Dendritic cell treated with granulocyte-macrophage colony-stimulating factor and Interleukin-4, amounts not matched to agents 40 ng/mL and 50 ng/mL, for 4 days (primary cell): ENCODE measurements at regions not wholly inside any gene's neighbourhood (a gene's known extent, or its start where the extent isn't known, plus 50 kb on each side); places are given as distances from the start of the nearest gene placed in this dataset.
"Not testable (repeated sequence)": the region's sequence is repeated elsewhere in the genome, so short reads cannot be mapped to it uniquely, and the experiment has no call there.

Source experiments
- H3K27ac Mint-ChIP-seq: one replicate; pipeline ENCODE4 v1.8.0; 2022; ENCODE audit warnings: mild to moderate bottlenecking, mixed read lengths
- H3K27me3 Mint-ChIP-seq: one replicate; pipeline ENCODE4 v1.8.0; 2022; ENCODE audit warnings: mild to moderate bottlenecking, mixed read lengths
- H3K36me3 Mint-ChIP-seq: one replicate; pipeline ENCODE4 v1.8.0; 2022; ENCODE audit warnings: low read depth, mixed read lengths
- H3K4me1 Mint-ChIP-seq: one replicate; pipeline ENCODE4 v1.8.0; 2022; ENCODE audit warnings: low read depth, mixed read lengths
- H3K4me3 Mint-ChIP-seq: one replicate; pipeline ENCODE4 v1.8.0; 2022; ENCODE audit warnings: mild to moderate bottlenecking, moderate library complexity, mixed read lengths
- H3K9me3 Mint-ChIP-seq: one replicate; pipeline ENCODE4 v1.8.0; 2022; ENCODE audit warnings: mixed read lengths
- intact Hi-C: fragments of 100-400 bp; cut with micrococcal nuclease; formaldehyde crosslinking; loops from one replicate; pipeline ENCODE4 v1.15.0; 2022

GRCh38 chr3:87765256-87765655 is 293.5 kb downstream of the CGGBP1 start:
- Mint-ChIP-seq H3K27ac (no peak overlapping the region), H3K27me3 (no peaks in the 10 kb centered on the region), H3K9me3 (no peaks in the 10 kb centered on the region), H3K4me3 (no peak overlapping the region), H3K4me1 (no peaks in the 10 kb centered on the region), H3K36me3 (no peaks in the 10 kb centered on the region)
- intact Hi-C loops: loop anchor here (5.0 kb wide), 1 partner anchor 342 kb away; no protein-coding TSS in a partner anchor

- Mint-ChIP-seq H3K27ac (no peak overlapping the region), H3K9me3 (peaks cover 1% of the 10 kb centered on the region), H3K4me3 (no peak overlapping the region), H3K27me3 (no peaks in the 10 kb centered on the region), H3K36me3 (no peaks in the 10 kb centered on the region), H3K4me1 (no peaks in the 10 kb centered on the region)
- intact Hi-C loops: no loop called here
Observed at GRCh38 chr3:87761795-87762194, 297.0 kb downstream of the CGGBP1 start.

- Mint-ChIP-seq H3K4me3 (no peak overlapping the region), H3K27me3 (no peaks in the 10 kb centered on the region), H3K4me1 (no peaks in the 10 kb centered on the region), H3K36me3 (no peaks in the 10 kb centered on the region), H3K27ac (no peak overlapping the region), H3K9me3 (peaks cover 6% of the 10 kb centered on the region)
- intact Hi-C loops: no loop called here
Observed at GRCh38 chr3:87761341-87761740, 297.5 kb downstream of the CGGBP1 start.

GRCh38 chr3:87756616-87757015 is 302.2 kb downstream of the CGGBP1 start:
- no peak overlapping the region for H3K27ac Mint-ChIP-seq
- H3K27me3 Mint-ChIP-seq: no peaks in the 10 kb centered on the region
- H3K4me1 Mint-ChIP-seq: no peaks in the 10 kb centered on the region
- peaks cover 12% of the 10 kb centered on the region for H3K9me3 Mint-ChIP-seq
- no peaks in the 10 kb centered on the region for H3K36me3 Mint-ChIP-seq
- H3K4me3 Mint-ChIP-seq: no peak overlapping the region
- intact Hi-C loops: no loop called here

GRCh38 chr3:87755852-87756251 is 303.0 kb downstream of the CGGBP1 start:
- H3K4me1 Mint-ChIP-seq: no peaks in the 10 kb centered on the region
- no peaks in the 10 kb centered on the region for H3K27me3 Mint-ChIP-seq

GRCh38 chr3:87742250-87742649 is 316.6 kb downstream of the CGGBP1 start:
- Mint-ChIP-seq H3K27ac (no peak overlapping the region), H3K4me3 (no peak overlapping the region), H3K9me3 (peaks cover 40% of the 10 kb centered on the region), H3K36me3 (no peaks in the 10 kb centered on the region), H3K27me3 (no peaks in the 10 kb centered on the region), H3K4me1 (no peaks in the 10 kb centered on the region)
- intact Hi-C loops: no loop called here

More at GRCh38 chr3:87755852-87756251, 303.0 kb downstream of the CGGBP1 start:
- no peak overlapping the region for H3K27ac Mint-ChIP-seq
- H3K4me3 Mint-ChIP-seq: no peak overlapping the region
- intact Hi-C loops: no loop called here
- no peaks in the 10 kb centered on the region for H3K36me3 Mint-ChIP-seq
- peaks cover 12% of the 10 kb centered on the region for H3K9me3 Mint-ChIP-seq

GRCh38 chr3:87740894-87741293 is 317.9 kb downstream of the CGGBP1 start:
- H3K4me3 Mint-ChIP-seq, H3K27ac Mint-ChIP-seq, H3K27me3 Mint-ChIP-seq, H3K36me3 Mint-ChIP-seq, H3K4me1 Mint-ChIP-seq, intact Hi-C loops: not testable (repeated sequence)
- peaks cover 40% of the 10 kb centered on the region for H3K9me3 Mint-ChIP-seq

GRCh38 chr3:87737817-87738216 is 321.0 kb downstream of the CGGBP1 start:
- not testable (repeated sequence) for H3K27ac Mint-ChIP-seq

GRCh38 chr3:87733671-87734367 is 325.0 kb downstream of the CGGBP1 start:
- no peak overlapping the region for H3K27ac Mint-ChIP-seq
- no peaks in the 10 kb centered on the region for H3K4me1 Mint-ChIP-seq
- intact Hi-C loops: no loop called here
- H3K36me3 Mint-ChIP-seq: no peaks in the 10 kb centered on the region
- no peak overlapping the region for H3K4me3 Mint-ChIP-seq
- no peaks in the 10 kb centered on the region for H3K27me3 Mint-ChIP-seq
- H3K9me3 Mint-ChIP-seq: no peaks in the 10 kb centered on the region

More at GRCh38 chr3:87737817-87738216, 321.0 kb downstream of the CGGBP1 start:
- H3K4me1 Mint-ChIP-seq, H3K36me3 Mint-ChIP-seq, intact Hi-C loops, H3K4me3 Mint-ChIP-seq, H3K27me3 Mint-ChIP-seq: not testable (repeated sequence)
- peaks cover 37% of the 10 kb centered on the region for H3K9me3 Mint-ChIP-seq

GRCh38 chr3:87732294-87732693 is 326.5 kb downstream of the CGGBP1 start:
- Mint-ChIP-seq H3K36me3 (no peaks in the 10 kb centered on the region), H3K27me3 (no peaks in the 10 kb centered on the region), H3K4me3 (no peak overlapping the region), H3K4me1 (no peaks in the 10 kb centered on the region), H3K9me3 (no peaks in the 10 kb centered on the region), H3K27ac (no peak overlapping the region)
- intact Hi-C loops: no loop called here

- peaks cover 7% of the 10 kb centered on the region for H3K4me1 Mint-ChIP-seq
- intact Hi-C loops: no loop called here
- H3K9me3 Mint-ChIP-seq: peaks cover 13% of the 10 kb centered on the region
- no peak overlapping the region for H3K27ac Mint-ChIP-seq
- no peaks in the 10 kb centered on the region for H3K27me3 Mint-ChIP-seq
- H3K4me3 Mint-ChIP-seq: no peak overlapping the region
- no peaks in the 10 kb centered on the region for H3K36me3 Mint-ChIP-seq
Observed at GRCh38 chr3:87727783-87728182, 331.0 kb downstream of the CGGBP1 start.

GRCh38 chr3:87719060-87719459 is 339.7 kb downstream of the CGGBP1 start:
- Mint-ChIP-seq H3K36me3 (no peaks in the 10 kb centered on the region), H3K4me1 (no peaks in the 10 kb centered on the region), H3K27ac (no peak overlapping the region), H3K27me3 (no peaks in the 10 kb centered on the region), H3K9me3 (no peaks in the 10 kb centered on the region), H3K4me3 (no peak overlapping the region)
- intact Hi-C loops: no loop called here

- Mint-ChIP-seq H3K27ac (no peak overlapping the region), H3K36me3 (no peaks in the 10 kb centered on the region), H3K4me1 (peaks cover 11% of the 10 kb centered on the region), H3K9me3 (peaks cover 13% of the 10 kb centered on the region), H3K4me3 (no peak overlapping the region), H3K27me3 (no peaks in the 10 kb centered on the region)
- intact Hi-C loops: no loop called here
Observed at GRCh38 chr3:87710511-87710910, 348.3 kb downstream of the CGGBP1 start.

GRCh38 chr3:87710028-87710427 is 348.8 kb downstream of the CGGBP1 start:
- intact Hi-C loops: no loop called here
- no peak overlapping the region for H3K4me3 Mint-ChIP-seq
- peaks cover 13% of the 10 kb centered on the region for H3K4me1 Mint-ChIP-seq

GRCh38 chr3:87706176-87706575 is 352.6 kb downstream of the CGGBP1 start:
- no peak overlapping the region for H3K4me3 Mint-ChIP-seq
- intact Hi-C loops: no loop called here
- H3K27me3 Mint-ChIP-seq: no peaks in the 10 kb centered on the region
- H3K4me1 Mint-ChIP-seq: peaks cover 13% of the 10 kb centered on the region
- H3K36me3 Mint-ChIP-seq: no peaks in the 10 kb centered on the region
- no peak overlapping the region for H3K27ac Mint-ChIP-seq
- no peaks in the 10 kb centered on the region for H3K9me3 Mint-ChIP-seq

More at GRCh38 chr3:87710028-87710427, 348.8 kb downstream of the CGGBP1 start:
- H3K36me3 Mint-ChIP-seq: no peaks in the 10 kb centered on the region
- peaks cover 13% of the 10 kb centered on the region for H3K9me3 Mint-ChIP-seq
- no peak overlapping the region for H3K27ac Mint-ChIP-seq
- H3K27me3 Mint-ChIP-seq: no peaks in the 10 kb centered on the region
